ENCODE measurements at regions not wholly inside any gene's neighbourhood (a gene's known extent, or its start where the extent isn't known, plus 50 kb on each side); places are given as distances from the start of the nearest gene placed in this dataset.

GRCh38 chr20:57094252-57094891 lies 172.1 kb downstream of the BMP7 start:
- no peaks in the 10 kb centered on the region for H3K36me3 ChIP-seq (ENCODE audit: control insufficient read depth, insufficient read depth, low read length)
- no peak overlapping the region for H3K4me3 ChIP-seq (ENCODE audit: low read depth, low read length)
- CTCF ChIA-PET = interaction anchor here (0.6 to 5.0 kb wide), 4 partner anchors 238 to 1073 kb away, joined by 3 to 127 read pairs (median 8); no protein-coding TSS in a partner anchor
- H3K27me3 ChIP-seq (ENCODE audit: control insufficient read depth, insufficient read depth, low read length) = no peaks in the 10 kb centered on the region; the same call in none of the 2 replicates
- TF ChIP-seq CTCF (IDR thresholded peaks at IDR 0.05; ENCODE audit: insufficient read depth, low read depth, low read length) = no peak
- POLR2A ChIA-PET = no interaction called here
- no peak for DNase-seq (ENCODE audit: low read depth)

GRCh38 chr20:57094991-57095390 lies 171.4 kb downstream of the BMP7 start:
- no peak overlapping the region for H3K4me3 ChIP-seq (ENCODE audit: low read depth, low read length)
- peaks cover 2% of the 10 kb centered on the region for H3K27me3 ChIP-seq (ENCODE audit: control insufficient read depth, insufficient read depth, low read length)
- CTCF ChIA-PET = interaction anchor here (0.8 to 1.8 kb wide), 3 partner anchors 237 to 251 kb away, joined by 4 to 13 read pairs (median 6); no protein-coding TSS in a partner anchor
- H3K36me3 ChIP-seq (ENCODE audit: control insufficient read depth, insufficient read depth, low read length) = no peaks in the 10 kb centered on the region
- no peak for DNase-seq (ENCODE audit: low read depth)
- POLR2A ChIA-PET = no interaction called here
- no peak for TF ChIP-seq CTCF (IDR thresholded peaks at IDR 0.05; ENCODE audit: insufficient read depth, low read depth, low read length)

GRCh38 chr20:57095426-57095825 lies 171.0 kb downstream of the BMP7 start:
- CTCF ChIA-PET = interaction anchor here (0.8 to 1.8 kb wide), 3 partner anchors 237 to 251 kb away, joined by 4 to 13 read pairs (median 6); no protein-coding TSS in a partner anchor
- Histone ChIP-seq H3K4me3 (ENCODE audit: low read depth, low read length) (no peak overlapping the region), H3K36me3 (ENCODE audit: control insufficient read depth, insufficient read depth, low read length) (no peaks in the 10 kb centered on the region), H3K27me3 (ENCODE audit: control insufficient read depth, insufficient read depth, low read length) (peaks cover 2% of the 10 kb centered on the region)
- POLR2A ChIA-PET = no interaction called here
- no peak for DNase-seq (ENCODE audit: low read depth)
- TF ChIP-seq CTCF (IDR thresholded peaks at IDR 0.05; ENCODE audit: insufficient read depth, low read depth, low read length) = no peak

- no peak for DNase-seq (ENCODE audit: low read depth)
- Histone ChIP-seq H3K36me3 (ENCODE audit: control insufficient read depth, insufficient read depth, low read length) (no peaks in the 10 kb centered on the region), H3K27me3 (ENCODE audit: control insufficient read depth, insufficient read depth, low read length) (peaks cover 2% of the 10 kb centered on the region), H3K4me3 (ENCODE audit: low read depth, low read length) (no peak overlapping the region)
- CTCF ChIA-PET = interaction anchor here (0.6 kb wide), 1 partner anchor 249 kb away, joined by 3 read pairs; no protein-coding TSS in a partner anchor
- TF ChIP-seq CTCF (IDR thresholded peaks at IDR 0.05; ENCODE audit: insufficient read depth, low read depth, low read length) = no peak
- POLR2A ChIA-PET = no interaction called here
Measured at GRCh38 chr20:57097245-57097915, 169.1 kb downstream of the BMP7 start.

- CTCF ChIA-PET = interaction anchor here (1.2 to 2.7 kb wide), 4 partner anchors 9 to 244 kb away, joined by 3 to 9 read pairs (median 6); no protein-coding TSS in a partner anchor
- H3K27me3 ChIP-seq (ENCODE audit: control insufficient read depth, insufficient read depth, low read length) = peaks cover 6% of the 10 kb centered on the region
- TF ChIP-seq CTCF (IDR thresholded peaks at IDR 0.05; ENCODE audit: insufficient read depth, low read depth, low read length) = no peak
Measured at GRCh38 chr20:57102160-57102559, 164.3 kb downstream of the BMP7 start.

More at GRCh38 chr20:57102160-57102559, 164.3 kb downstream of the BMP7 start:
- Histone ChIP-seq H3K36me3 (ENCODE audit: control insufficient read depth, insufficient read depth, low read length) (no peaks in the 10 kb centered on the region), H3K4me3 (ENCODE audit: low read depth, low read length) (no peak overlapping the region)
- DNase-seq (ENCODE audit: low read depth) = no peak
- POLR2A ChIA-PET = no interaction called here
